OCI-LY1 (cell line): ENCODE measurements at regions not wholly inside any gene's neighbourhood (a gene's known extent, or its start where the extent isn't known, plus 50 kb on each side); places are given as distances from the start of the nearest gene placed in this dataset.

Source experiments
- H2AFZ ChIP-seq: fragments of 200-600 bp; sonication (generic), shearing (Covaris generic); 2 replicates; pipeline ENCODE4 v1.6.0; 2014; ENCODE audit warnings: antibody characterized with exemption, mild to moderate bottlenecking, low read length
- H3F3A ChIP-seq: fragments of 200-600 bp; sonication (generic), shearing (Covaris generic); 2 replicates; pipeline ENCODE4 v1.6.0; 2014; ENCODE audit warnings: mild to moderate bottlenecking, antibody characterized with exemption, low read length, moderate library complexity; ENCODE audit not compliant: insufficient read depth
- H3K27ac ChIP-seq: fragments of 200-600 bp; sonication (generic); 2 replicates; pipeline ENCODE4 v1.5.1; 2014; ENCODE audit warnings: low read length, mixed run types, mild to moderate bottlenecking, low read depth; ENCODE audit not compliant: poor library complexity, severe bottlenecking
- H3K27me3 ChIP-seq: fragments of 200-600 bp; sonication (generic); 2 replicates; pipeline ENCODE4 v1.6.0; 2014; ENCODE audit warnings: antibody characterized with exemption, mild to moderate bottlenecking, low read length, moderate library complexity; ENCODE audit not compliant: insufficient read depth
- H3K36me3 ChIP-seq: fragments of 200-600 bp; sonication (generic); 2 replicates; pipeline ENCODE4 v1.6.1; 2014; ENCODE audit warnings: mild to moderate bottlenecking, antibody characterized with exemption, low read length, moderate library complexity, mixed read lengths; ENCODE audit not compliant: insufficient read depth
- H3K4me1 ChIP-seq: fragments of 200-600 bp; sonication (generic); 2 replicates; pipeline ENCODE4 v1.5.1; 2014; ENCODE audit warnings: mild to moderate bottlenecking, low read length, moderate library complexity; ENCODE audit not compliant: insufficient read depth, severe bottlenecking
- H3K4me2 ChIP-seq: fragments of 200-600 bp; sonication (generic), shearing (Covaris generic); 2 replicates; pipeline ENCODE4 v1.6.1; 2014; ENCODE audit warnings: low read length
- H3K4me3 ChIP-seq: fragments of 200-600 bp; sonication (generic); 2 replicates; pipeline ENCODE4 v1.5.1; 2014; ENCODE audit warnings: low read length, low read depth, mild to moderate bottlenecking, mixed read lengths; ENCODE audit not compliant: poor library complexity, severe bottlenecking
- H3K79me2 ChIP-seq: fragments of 200-600 bp; shearing (Covaris generic); 2 replicates; pipeline ENCODE4 v1.6.1; 2016; ENCODE audit warnings: mixed run types, low read length, mixed read lengths; ENCODE audit not compliant: insufficient read depth
- H3K9ac ChIP-seq: fragments of 200-600 bp; sonication (generic), shearing (Covaris generic); 2 replicates; pipeline ENCODE4 v1.6.1; 2014; ENCODE audit warnings: mild to moderate bottlenecking, low read length, mixed read lengths
- H3K9me2 ChIP-seq: fragments of 200-600 bp; sonication (generic), shearing (Covaris generic); 2 replicates; pipeline ENCODE4 v1.6.1; 2014; ENCODE audit warnings: low read depth, mild to moderate bottlenecking, low read length, mixed read lengths
- H3K9me3 ChIP-seq: fragments of 200-600 bp; shearing (Covaris generic); 2 replicates; pipeline ENCODE4 v1.6.1; 2014; ENCODE audit warnings: low read length, mixed read lengths
- H4K20me1 ChIP-seq: fragments of 200-600 bp; sonication (generic), shearing (Covaris generic); 2 replicates; pipeline ENCODE4 v1.6.0; 2016; ENCODE audit warnings: mild to moderate bottlenecking, low read length; ENCODE audit not compliant: insufficient read depth
- EZH2 ChIP-seq: fragments of 200-600 bp; sonication (generic), shearing (Covaris generic); IDR thresholded peaks from 2 replicates; pipeline ENCODE4 v1.8.0; 2017; ENCODE audit warnings: borderline replicate concordance, mixed run types, mild to moderate bottlenecking, antibody characterized with exemption, low read length, moderate library complexity, mixed read lengths
- TF ChIP-seq, protein P1 (sequence below): fragments of 200-600 bp; sonication (generic), shearing (Covaris generic); IDR thresholded peaks from 2 replicates; pipeline ENCODE4 v1.5.1; 2017; ENCODE audit warnings: mild to moderate bottlenecking, antibody characterized with exemption, low read length, moderate library complexity, mixed read lengths

GRCh38 chr15:70439880-70440279 is 323.5 kb downstream of the UACA start:
- no peak overlapping the region for H3K4me2 ChIP-seq
- no peak overlapping the region for H3K27ac ChIP-seq
- no peaks in the 10 kb centered on the region for H3K9me2 ChIP-seq
- no peak overlapping the region for H3K9ac ChIP-seq
- H2AFZ ChIP-seq = no peak overlapping the region
- H3K36me3 ChIP-seq = no peaks in the 10 kb centered on the region
- H3K27me3 ChIP-seq = no peaks in the 10 kb centered on the region
- peaks cover 16% of the 10 kb centered on the region for H3K4me1 ChIP-seq
- H3F3A ChIP-seq = no peaks in the 10 kb centered on the region
- H4K20me1 ChIP-seq = no peaks in the 10 kb centered on the region
- H3K4me3 ChIP-seq = no peak overlapping the region
- TF ChIP-seq EZH2 = no peak
- TF ChIP-seq, protein P1, sequence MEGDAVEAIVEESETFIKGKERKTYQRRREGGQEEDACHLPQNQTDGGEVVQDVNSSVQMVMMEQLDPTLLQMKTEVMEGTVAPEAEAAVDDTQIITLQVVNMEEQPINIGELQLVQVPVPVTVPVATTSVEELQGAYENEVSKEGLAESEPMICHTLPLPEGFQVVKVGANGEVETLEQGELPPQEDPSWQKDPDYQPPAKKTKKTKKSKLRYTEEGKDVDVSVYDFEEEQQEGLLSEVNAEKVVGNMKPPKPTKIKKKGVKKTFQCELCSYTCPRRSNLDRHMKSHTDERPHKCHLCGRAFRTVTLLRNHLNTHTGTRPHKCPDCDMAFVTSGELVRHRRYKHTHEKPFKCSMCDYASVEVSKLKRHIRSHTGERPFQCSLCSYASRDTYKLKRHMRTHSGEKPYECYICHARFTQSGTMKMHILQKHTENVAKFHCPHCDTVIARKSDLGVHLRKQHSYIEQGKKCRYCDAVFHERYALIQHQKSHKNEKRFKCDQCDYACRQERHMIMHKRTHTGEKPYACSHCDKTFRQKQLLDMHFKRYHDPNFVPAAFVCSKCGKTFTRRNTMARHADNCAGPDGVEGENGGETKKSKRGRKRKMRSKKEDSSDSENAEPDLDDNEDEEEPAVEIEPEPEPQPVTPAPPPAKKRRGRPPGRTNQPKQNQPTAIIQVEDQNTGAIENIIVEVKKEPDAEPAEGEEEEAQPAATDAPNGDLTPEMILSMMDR = no peak
- H3K9me3 ChIP-seq = no peaks in the 10 kb centered on the region
- H3K79me2 ChIP-seq = no peaks in the 10 kb centered on the region

GRCh38 chr15:70439304-70439877 is 324.0 kb downstream of the UACA start:
- no peak overlapping the region for H2AFZ ChIP-seq
- no peaks in the 10 kb centered on the region for H3K27me3 ChIP-seq
- no peaks in the 10 kb centered on the region for H3K79me2 ChIP-seq
- H4K20me1 ChIP-seq = no peaks in the 10 kb centered on the region
- H3K4me1 ChIP-seq = peaks cover 21% of the 10 kb centered on the region
- no peak overlapping the region for H3K4me2 ChIP-seq
- H3F3A ChIP-seq = no peaks in the 10 kb centered on the region
- H3K4me3 ChIP-seq = no peak overlapping the region
- no peaks in the 10 kb centered on the region for H3K9me3 ChIP-seq
- H3K9me2 ChIP-seq = no peaks in the 10 kb centered on the region
- H3K36me3 ChIP-seq = no peaks in the 10 kb centered on the region
- H3K27ac ChIP-seq = no peak overlapping the region
- H3K9ac ChIP-seq = no peak overlapping the region
- TF ChIP-seq EZH2 = no peak
- TF ChIP-seq, protein P1 = no peak

DNA sequence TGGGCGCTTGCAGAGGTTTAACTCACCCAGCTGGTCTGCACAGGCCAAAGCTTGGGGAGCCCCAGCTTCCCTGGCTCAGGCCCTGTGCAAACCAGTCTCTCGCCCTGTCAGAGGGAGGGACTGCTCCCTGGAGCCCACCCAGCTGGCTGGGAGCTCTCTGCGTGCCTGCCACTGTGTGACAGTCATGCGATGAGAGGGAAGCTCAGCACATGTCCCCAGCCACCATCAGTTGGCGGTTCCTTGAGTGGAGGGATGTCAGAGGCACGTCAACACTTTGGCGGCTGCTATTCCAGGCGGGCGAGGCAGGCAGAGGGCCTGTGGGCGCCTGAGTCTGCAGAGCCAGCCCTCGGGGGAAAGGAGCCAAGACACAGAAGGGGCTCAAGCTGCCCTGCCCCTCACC is 324.6 kb downstream of the UACA start:
- TF ChIP-seq, protein P1 = no peak
- no peak for TF ChIP-seq EZH2
- no peak overlapping the region for H2AFZ ChIP-seq
- no peaks in the 10 kb centered on the region for H4K20me1 ChIP-seq
- no peak overlapping the region for H3K4me3 ChIP-seq
- H3K9me2 ChIP-seq = no peaks in the 10 kb centered on the region
- no peaks in the 10 kb centered on the region for H3K36me3 ChIP-seq
- no peaks in the 10 kb centered on the region for H3K79me2 ChIP-seq
- no peaks in the 10 kb centered on the region for H3F3A ChIP-seq
- H3K9me3 ChIP-seq = no peaks in the 10 kb centered on the region
- H3K4me1 ChIP-seq = peaks cover 21% of the 10 kb centered on the region
- no peak overlapping the region for H3K4me2 ChIP-seq
- H3K27ac ChIP-seq = no peak overlapping the region
- H3K27me3 ChIP-seq = no peaks in the 10 kb centered on the region
- no peak overlapping the region for H3K9ac ChIP-seq
